GM18858 (cell line): ENCODE measurements at regions not wholly inside any gene's neighbourhood (a gene's known extent, or its start where the extent isn't known, plus 50 kb on each side); places are given as distances from the start of the nearest gene placed in this dataset.
"Not testable (repeated sequence)": the region's sequence is repeated elsewhere in the genome, so short reads cannot be mapped to it uniquely, and the experiment has no call there.

ENCODE experiments used
- ATAC-seq: cut with Tn5 transposase; IDR thresholded peaks from one replicate; pipeline ENCODE4 v1.9.1; 2021; ENCODE audit not compliant: unreplicated experiment

- ATAC-seq: no peak
Measured at GRCh38 chr12:97005174-97005573, 98.1 kb downstream of the NEDD1 start.

GRCh38 chr12:97005646-97006045, 98.6 kb downstream of the NEDD1 start:
- ATAC-seq: no peak

- no peak for ATAC-seq
Measured at GRCh38 chr12:97006585-97006984, 99.5 kb downstream of the NEDD1 start.

GRCh38 chr12:97016163-97016562, 109.1 kb downstream of the NEDD1 start:
- no peak for ATAC-seq

- ATAC-seq: no peak
Measured at GRCh38 chr12:97017213-97017612, 110.2 kb downstream of the NEDD1 start.

- no peak for ATAC-seq
Measured at GRCh38 chr12:97022536-97023230, 115.6 kb downstream of the NEDD1 start.

- no peak for ATAC-seq
Measured at GRCh38 chr12:97024393-97024792, 117.3 kb downstream of the NEDD1 start.

- ATAC-seq: no peak
Measured at GRCh38 chr12:97026901-97027300, 119.8 kb downstream of the NEDD1 start.

GRCh38 chr12:97027482-97027881, 120.4 kb downstream of the NEDD1 start:
- ATAC-seq: no peak

GRCh38 chr12:97038131-97038530, 131.1 kb downstream of the NEDD1 start:
- no peak for ATAC-seq

- no peak for ATAC-seq
Measured at GRCh38 chr12:97038834-97039233, 131.8 kb downstream of the NEDD1 start.

GRCh38 chr12:97046901-97047300, 139.8 kb downstream of the NEDD1 start:
- no peak for ATAC-seq

- ATAC-seq: no peak
Measured at GRCh38 chr12:97047361-97047760, 140.3 kb downstream of the NEDD1 start.

GRCh38 chr12:97048421-97049035, 141.5 kb downstream of the NEDD1 start:
- ATAC-seq: no peak

GRCh38 chr12:97050509-97050908, 143.5 kb downstream of the NEDD1 start:
- no peak for ATAC-seq

GRCh38 chr12:97051341-97051740, 144.3 kb downstream of the NEDD1 start:
- no peak for ATAC-seq

GRCh38 chr12:97061171-97061570, 154.1 kb downstream of the NEDD1 start:
- no peak for ATAC-seq

GRCh38 chr12:97063292-97063935, 156.4 kb downstream of the NEDD1 start:
- ATAC-seq: no peak

- ATAC-seq: no peak
Measured at GRCh38 chr12:97075161-97075933, 168.3 kb downstream of the NEDD1 start.

- no peak for ATAC-seq
Measured at GRCh38 chr12:97075934-97076630, 169.0 kb downstream of the NEDD1 start.

- ATAC-seq: not testable (repeated sequence)
Measured at GRCh38 chr12:97076912-97077311, 169.9 kb downstream of the NEDD1 start.
